ENCODE measurements at regions not wholly inside any gene's neighbourhood (a gene's known extent, or its start where the extent isn't known, plus 50 kb on each side); places are given as distances from the start of the nearest gene placed in this dataset.
"Not testable (repeated sequence)": the region's sequence is repeated elsewhere in the genome, so short reads cannot be mapped to it uniquely, and the experiment has no call there.

- DNase-seq (ENCODE audit: low spot score): no peak
- H3K27me3 ChIP-seq (ENCODE audit: control insufficient read depth in 4 of 4, insufficient read depth in 4 of 4, low read length in 3 of 4): no peaks in the 10 kb centered on the region
- no peaks in the 10 kb centered on the region for H3K9me3 ChIP-seq (ENCODE audit: control insufficient read depth in 4 of 4, low read length in 3 of 4)
- TF ChIP-seq REST (IDR thresholded peaks at IDR 0.05): no peak
- no peak for TF ChIP-seq ZBTB33 (IDR thresholded peaks at IDR 0.05)
- no peak for TF ChIP-seq CTCF (IDR thresholded peaks at IDR 0.05; ENCODE audit: low read depth, low read length, missing input control)
- no peak for TF ChIP-seq GABPA (IDR thresholded peaks at IDR 0.05 in 1 of 2, conservative IDR thresholded peaks at IDR 0.05 in 1 of 2)
- TF ChIP-seq MAX (IDR thresholded peaks at IDR 0.05): no peak
- H3K4me3 ChIP-seq (ENCODE audit: low read depth in 1 of 3, low read length in 3 of 3): no peak overlapping the region
- no peak overlapping the region for H3K9ac ChIP-seq (ENCODE audit: low read depth in 1 of 2, low read length in 2 of 2)
- no peak overlapping the region for H3K27ac ChIP-seq (ENCODE audit: low read depth in 1 of 2, low read length in 2 of 2)
- 70% methylated on average over 6 of the region's 6 CpGs for WGBS
- H3K4me1 ChIP-seq (ENCODE audit: control insufficient read depth in 4 of 4, insufficient read depth in 4 of 4, low read length in 3 of 4): no peaks in the 10 kb centered on the region
- H3K36me3 ChIP-seq (ENCODE audit: control insufficient read depth in 4 of 4, insufficient read depth in 3 of 4, low read depth in 1 of 4, low read length in 3 of 4): no peaks in the 10 kb centered on the region
Observed at GRCh38 chr13:63446329-63446728, 2030.7 kb upstream of the PCDH20 start.

- H3K4me1 ChIP-seq (ENCODE audit: control insufficient read depth in 4 of 4, insufficient read depth in 4 of 4, low read length in 3 of 4); H3K9ac ChIP-seq (ENCODE audit: low read depth in 1 of 2, low read length in 2 of 2); H3K9me3 ChIP-seq (ENCODE audit: control insufficient read depth in 4 of 4, low read length in 3 of 4); H3K27ac ChIP-seq (ENCODE audit: low read depth in 1 of 2, low read length in 2 of 2); H3K27me3 ChIP-seq (ENCODE audit: control insufficient read depth in 4 of 4, insufficient read depth in 4 of 4, low read length in 3 of 4); H3K36me3 ChIP-seq (ENCODE audit: control insufficient read depth in 4 of 4, insufficient read depth in 3 of 4, low read depth in 1 of 4, low read length in 3 of 4); H3K4me3 ChIP-seq (ENCODE audit: low read depth in 1 of 3, low read length in 3 of 3); DNase-seq (ENCODE audit: low spot score): not testable (repeated sequence)
- WGBS: 73% methylated on average over 3 of the region's 3 CpGs
Observed at GRCh38 chr13:63444225-63444624, 2028.6 kb upstream of the PCDH20 start.

- H3K4me1 ChIP-seq (ENCODE audit: control insufficient read depth in 4 of 4, insufficient read depth in 4 of 4, low read length in 3 of 4): no peaks in the 10 kb centered on the region
- no peaks in the 10 kb centered on the region for H3K9me3 ChIP-seq (ENCODE audit: control insufficient read depth in 4 of 4, low read length in 3 of 4)
- H3K27ac ChIP-seq (ENCODE audit: low read depth in 1 of 2, low read length in 2 of 2): no peak overlapping the region
- WGBS: 17% methylated on average over 4 of the region's 4 CpGs
- no peaks in the 10 kb centered on the region for H3K27me3 ChIP-seq (ENCODE audit: control insufficient read depth in 4 of 4, insufficient read depth in 4 of 4, low read length in 3 of 4)
- DNase-seq (ENCODE audit: low spot score): no peak
- H3K9ac ChIP-seq (ENCODE audit: low read depth in 1 of 2, low read length in 2 of 2): no peak overlapping the region
- H3K36me3 ChIP-seq (ENCODE audit: control insufficient read depth in 4 of 4, insufficient read depth in 3 of 4, low read depth in 1 of 4, low read length in 3 of 4): no peaks in the 10 kb centered on the region
- no peak overlapping the region for H3K4me3 ChIP-seq (ENCODE audit: low read depth in 1 of 3, low read length in 3 of 3)
- TF ChIP-seq REST (IDR thresholded peaks at IDR 0.05) (no peak), NR2F2 (IDR thresholded peaks at IDR 0.05) (no peak), MAX (IDR thresholded peaks at IDR 0.05) (no peak), YY1 (IDR thresholded peaks at IDR 0.05) (no peak), HNF4G (IDR thresholded peaks at IDR 0.05) (no peak)
Observed at GRCh38 chr13:63438951-63439350, 2023.3 kb upstream of the PCDH20 start.

Data from liver (tissue), 8 donors.